T47D (cell line): ENCODE measurements at regions not wholly inside any gene's neighbourhood (a gene's known extent, or its start where the extent isn't known, plus 50 kb on each side); places are given as distances from the start of the nearest gene placed in this dataset.
"Not testable (repeated sequence)": the region's sequence is repeated elsewhere in the genome, so short reads cannot be mapped to it uniquely, and the experiment has no call there.

Experiments used
- DNase-seq, 2 experiments: peaks; one replicate each; pipeline versions ENCODE4 v3.0.0 to v3.0.0-alpha.2; 2011 to 2012; ENCODE audit warnings: low read depth in 1 of 2, low spot score in 1 of 2
- JUND ChIP-seq: IDR thresholded peaks from 2 replicates; pipeline ENCODE4 v1.6.1; 2012; ENCODE audit warnings: low read depth
- in situ Hi-C: cut with HindIII; loops from 2 replicates; pipeline ENCODE4 v1.10.0; 2016; ENCODE audit warnings: low sequenced_read_pairs, low pct_unique_long_range_greater_than_20kb

- in situ Hi-C loops, result no loop called here
- DNase-seq, result no peak
- TF ChIP-seq JUND, result no peak
Observed at GRCh38 chr11:29256580-29256979, 760.2 kb downstream of the KCNA4 start.

GRCh38 chr11:29255401-29255800 is 761.4 kb downstream of the KCNA4 start:
- no peak for DNase-seq
- TF ChIP-seq JUND, result no peak
- in situ Hi-C loops, result no loop called here

- in situ Hi-C loops, result no loop called here
- no peak for TF ChIP-seq JUND
Observed at GRCh38 chr11:29251738-29252137, 765.1 kb downstream of the KCNA4 start.

GRCh38 chr11:29249713-29250112 is 767.1 kb downstream of the KCNA4 start:
- in situ Hi-C loops, result no loop called here
- TF ChIP-seq JUND, result no peak
- DNase-seq, result no peak

More at GRCh38 chr11:29251738-29252137, 765.1 kb downstream of the KCNA4 start:
- no peak for DNase-seq

GRCh38 chr11:29244355-29244754 is 772.5 kb downstream of the KCNA4 start:
- DNase-seq, result no peak
- TF ChIP-seq JUND, result no peak
- in situ Hi-C loops, result no loop called here

- no peak for DNase-seq
- in situ Hi-C loops, result no loop called here
- no peak for TF ChIP-seq JUND
Observed at GRCh38 chr11:29243616-29244015, 773.2 kb downstream of the KCNA4 start.

- in situ Hi-C loops, result no loop called here
- TF ChIP-seq JUND, result no peak
- DNase-seq, result no peak
Observed at GRCh38 chr11:29231991-29232390, 784.8 kb downstream of the KCNA4 start.

- no peak for DNase-seq
- TF ChIP-seq JUND, result no peak
- in situ Hi-C loops, result no loop called here
Observed at GRCh38 chr11:29231586-29231985, 785.2 kb downstream of the KCNA4 start.

- no peak for DNase-seq
- no peak for TF ChIP-seq JUND
- in situ Hi-C loops, result no loop called here
Observed at GRCh38 chr11:29227811-29228210, 789.0 kb downstream of the KCNA4 start.

- DNase-seq, result no peak
- no peak for TF ChIP-seq JUND
- in situ Hi-C loops, result no loop called here
Observed at GRCh38 chr11:29224739-29225384, 792.0 kb downstream of the KCNA4 start.

- in situ Hi-C loops, DNase-seq: not testable (repeated sequence)
Observed at GRCh38 chr11:29219531-29219930, 797.3 kb downstream of the KCNA4 start.

GRCh38 chr11:29217901-29218300 is 798.9 kb downstream of the KCNA4 start:
- no peak for TF ChIP-seq JUND
- in situ Hi-C loops, result no loop called here
- DNase-seq, result no peak

- DNase-seq, result no peak
- in situ Hi-C loops, result no loop called here
- TF ChIP-seq JUND, result no peak
Observed at GRCh38 chr11:29214833-29215232, 802.0 kb downstream of the KCNA4 start.

- in situ Hi-C loops, result no loop called here
- DNase-seq, result no peak
- TF ChIP-seq JUND, result no peak
Observed at GRCh38 chr11:29211202-29211601, 805.6 kb downstream of the KCNA4 start.
